Spleen (tissue), 7 donors: ENCODE measurements at regions not wholly inside any gene's neighbourhood (a gene's known extent, or its start where the extent isn't known, plus 50 kb on each side); places are given as distances from the start of the nearest gene placed in this dataset.

ENCODE experiments used
- CTCF ChIP-seq, 11 experiments: fragments of 200-600 bp in 7 of 11; fragments of 450-650 bp in 4 of 11; sonication (generic) in 4 of 11; IDR thresholded peaks in 8 of 11; conservative IDR thresholded peaks in 3 of 11; 1 replicate in 7 of 11; 2 replicates in 4 of 11; pipeline versions ENCODE4 v1.4.0 to v1.8.0; 2016 to 2021; ENCODE audit warnings: antibody characterized with exemption in 11 of 11, inconsistent platforms in 4 of 11, mild to moderate bottlenecking in 1 of 11
- POLR2A ChIP-seq, 3 donors: fragments of 450-650 bp; IDR thresholded peaks; one replicate each; pipeline ENCODE4 v1.5.1; 2017; ENCODE audit warnings: antibody characterized with exemption in 3 of 3, mild to moderate bottlenecking in 1 of 3
- POLR2AphosphoS5 ChIP-seq, 3 donors: sonication (generic); formaldehyde crosslinking; IDR thresholded peaks; one replicate each; pipeline ENCODE4 v1.5.1; 2017; ENCODE audit warnings: antibody characterized with exemption in 3 of 3
- donor health status: DM: no; HTN: no; CAD: no; lungs with moderate emphysema.
- donor health status: DM: no; HTN: no; CAD: no.
- donor health status: DM: no; HTN: no; CAD: no.

DNA sequence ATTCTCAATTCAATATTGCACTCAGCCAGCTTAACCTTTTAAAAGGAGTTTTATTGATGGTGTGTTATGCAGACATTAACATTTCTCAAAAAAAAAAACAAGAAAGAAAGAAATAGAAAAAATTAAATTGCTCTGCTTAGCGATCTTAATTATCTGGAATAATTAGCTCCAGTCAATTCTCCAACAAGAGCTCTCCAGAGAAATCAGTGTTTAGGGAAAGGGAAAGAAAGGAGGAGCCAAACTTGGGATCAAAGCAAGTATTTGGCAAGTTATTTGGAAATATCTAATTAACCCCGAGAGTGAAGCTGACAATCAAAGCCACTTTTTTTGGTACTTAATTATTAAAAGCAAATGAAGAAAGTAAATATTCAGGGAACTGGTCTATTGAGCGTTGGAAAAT lies 60.7 kb upstream of the CAMK1G start:
- TF ChIP-seq CTCF (IDR thresholded peaks at IDR 0.05 in 8 of 11, conservative IDR thresholded peaks at IDR 0.05 in 3 of 11), result no peak
- no peak for TF ChIP-seq POLR2A (IDR thresholded peaks at IDR 0.05)
- TF ChIP-seq POLR2AphosphoS5 (IDR thresholded peaks at IDR 0.05), result no peak
